NCI-H2171 (cell line): ENCODE measurements at regions not wholly inside any gene's neighbourhood (a gene's known extent, or its start where the extent isn't known, plus 50 kb on each side); places are given as distances from the start of the nearest gene placed in this dataset.
"Not testable (repeated sequence)": the region's sequence is repeated elsewhere in the genome, so short reads cannot be mapped to it uniquely, and the experiment has no call there.

Source experiments
- DNase-seq: peaks from one replicate; lab custom pipeline; 2025; lab: John Stamatoyannopoulos, UW

GRCh38 chr9:7739595-7739994, 60.0 kb downstream of the DMAC1 start:
- DNase-seq: no peak

GRCh38 chr9:7735311-7735710, 64.3 kb downstream of the DMAC1 start:
- DNase-seq: no peak

DNA sequence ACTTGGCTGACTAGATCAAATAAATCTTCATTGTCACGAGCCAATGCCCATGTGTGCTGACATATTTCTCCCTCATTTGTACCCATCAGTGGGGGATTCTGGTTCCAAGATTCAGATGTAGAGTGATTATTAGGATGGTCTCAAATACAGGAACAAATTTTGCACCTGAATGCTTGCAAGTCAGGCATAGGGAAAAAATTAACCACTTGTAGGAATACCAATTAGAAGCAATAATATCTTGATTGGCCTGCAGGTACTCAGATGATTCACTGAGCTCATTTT, 69.5 kb downstream of the DMAC1 start:
- DNase-seq: no peak

GRCh38 chr9:7729371-7730163, 70.0 kb downstream of the DMAC1 start:
- DNase-seq: no peak

DNA sequence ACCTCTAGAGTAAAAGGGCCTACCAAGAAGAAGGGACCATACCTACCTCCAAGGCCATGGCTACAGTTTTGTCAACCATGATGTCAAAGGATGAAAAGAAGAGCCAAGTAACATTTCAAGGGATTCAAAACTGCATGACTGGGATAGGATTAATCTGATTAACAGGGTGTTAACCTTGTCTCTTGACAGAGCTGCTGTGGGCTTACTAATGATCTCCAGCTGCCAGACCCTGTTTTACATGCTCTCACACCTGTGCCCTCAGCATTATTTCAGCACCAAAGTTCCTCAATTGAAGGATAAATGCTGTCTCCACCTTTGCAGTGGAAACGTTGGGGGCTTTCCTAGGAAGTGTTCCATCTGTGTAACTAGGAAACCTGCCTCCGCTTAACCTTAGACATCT, 78.3 kb downstream of the DMAC1 start:
- no peak for DNase-seq

DNA sequence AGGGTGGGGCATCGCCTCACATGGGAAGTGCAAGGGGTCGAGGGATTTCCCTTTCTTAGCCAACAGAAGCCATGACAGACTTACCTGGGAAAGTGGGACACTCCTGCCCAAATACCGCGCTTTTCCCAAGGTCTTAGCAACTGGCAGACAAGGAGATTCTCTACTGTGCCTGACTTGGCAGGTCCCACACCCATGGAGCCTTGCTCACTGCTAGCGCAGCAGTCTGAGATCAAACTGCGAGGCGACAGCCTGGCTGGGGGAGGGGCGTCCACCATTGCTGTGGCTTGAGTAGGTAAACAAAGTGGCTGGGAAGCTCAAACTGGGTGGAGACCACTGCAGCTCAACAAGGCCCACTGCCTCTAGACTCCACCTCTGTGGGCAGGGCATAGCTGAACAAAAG, 86.5 kb downstream of the DMAC1 start:
- not testable (repeated sequence) for DNase-seq

- DNase-seq: no peak
Measured at GRCh38 chr9:7710686-7711085, 88.9 kb downstream of the DMAC1 start.

GRCh38 chr9:7707934-7708333, 91.6 kb downstream of the DMAC1 start:
- DNase-seq: no peak

DNA sequence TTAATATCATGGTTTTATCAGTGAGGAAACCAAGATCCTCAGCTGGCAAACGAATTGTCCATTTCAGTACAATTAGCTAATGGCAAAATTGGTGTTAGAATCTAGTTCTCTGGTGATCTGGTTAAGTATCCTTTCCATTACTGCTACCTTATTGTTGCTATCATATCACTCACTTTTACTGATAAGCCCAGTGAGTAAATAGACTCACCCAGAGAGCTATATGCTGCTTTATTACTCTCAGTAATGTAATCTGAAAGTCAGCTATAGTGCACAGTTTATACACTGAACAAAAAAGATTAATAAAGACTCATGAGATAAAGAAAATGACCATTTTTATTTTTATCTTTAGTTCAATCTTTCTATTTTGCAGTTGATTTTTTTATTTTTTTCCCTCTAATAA, 95.0 kb downstream of the DMAC1 start:
- no peak for DNase-seq

DNA sequence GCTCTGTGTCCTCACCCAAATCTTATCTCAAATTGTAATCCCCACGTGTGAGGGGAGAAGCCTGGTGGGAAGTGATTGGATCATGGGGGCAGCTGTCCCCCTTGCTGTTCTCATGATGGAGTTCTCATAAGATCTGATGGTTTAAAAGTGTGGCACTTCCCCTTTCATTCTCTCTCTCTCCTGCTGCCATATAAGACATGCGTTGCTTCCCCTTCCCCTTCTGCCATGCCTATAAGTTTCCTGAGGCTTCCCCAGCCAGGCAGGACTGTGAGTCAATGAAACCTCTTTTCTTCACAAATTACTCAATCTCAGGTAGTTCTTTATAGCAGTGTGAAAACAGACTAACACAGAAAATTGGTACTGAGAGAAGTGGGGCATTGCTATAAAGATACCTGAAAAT, 107.7 kb downstream of the DMAC1 start:
- no peak for DNase-seq

DNA sequence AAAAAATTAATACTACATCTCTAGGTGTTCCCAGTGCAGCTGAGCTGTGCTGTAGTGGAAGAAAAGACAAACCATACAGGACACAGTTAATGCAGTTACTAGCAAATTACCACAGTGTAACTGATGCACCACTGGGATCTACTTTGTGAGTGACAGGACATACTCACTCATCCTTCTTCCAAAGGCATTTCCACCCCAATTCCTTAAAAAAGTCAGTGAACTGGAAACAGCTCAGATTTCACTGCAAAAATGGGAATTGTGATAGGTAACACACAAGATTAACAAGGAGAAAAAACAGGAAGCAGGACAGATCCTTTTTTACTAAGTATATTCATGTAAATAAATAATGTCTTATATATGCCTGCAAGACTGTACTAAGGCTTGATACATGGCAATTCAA, 109.6 kb downstream of the DMAC1 start:
- DNase-seq: no peak

- DNase-seq: no peak
Measured at GRCh38 chr9:7688626-7689025, 111.0 kb downstream of the DMAC1 start.

- DNase-seq: no peak
Measured at GRCh38 chr9:7676609-7677156, 122.9 kb downstream of the DMAC1 start.

DNA sequence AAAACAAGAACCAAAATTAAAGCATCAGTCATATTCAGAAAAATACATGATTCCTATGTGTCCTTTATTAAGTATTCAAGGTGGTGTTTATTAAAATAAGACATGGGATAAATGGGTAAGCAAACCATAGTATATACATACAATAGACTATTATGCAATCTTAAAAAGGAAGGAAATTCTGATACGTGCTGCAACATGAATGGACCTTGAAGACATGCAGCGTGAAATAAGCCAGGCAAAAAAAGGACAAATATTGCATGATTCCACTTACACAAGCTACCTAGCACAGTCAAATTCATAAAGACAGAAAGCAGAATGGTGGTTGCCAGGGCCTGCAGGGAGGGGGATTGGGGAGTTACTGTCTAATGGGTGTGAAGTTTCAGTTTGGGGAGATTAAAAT, 127.7 kb downstream of the DMAC1 start:
- DNase-seq: no peak

- no peak for DNase-seq
Measured at GRCh38 chr9:7668541-7668940, 131.0 kb downstream of the DMAC1 start.

GRCh38 chr9:7665874-7666273, 133.7 kb downstream of the DMAC1 start:
- no peak for DNase-seq

DNA sequence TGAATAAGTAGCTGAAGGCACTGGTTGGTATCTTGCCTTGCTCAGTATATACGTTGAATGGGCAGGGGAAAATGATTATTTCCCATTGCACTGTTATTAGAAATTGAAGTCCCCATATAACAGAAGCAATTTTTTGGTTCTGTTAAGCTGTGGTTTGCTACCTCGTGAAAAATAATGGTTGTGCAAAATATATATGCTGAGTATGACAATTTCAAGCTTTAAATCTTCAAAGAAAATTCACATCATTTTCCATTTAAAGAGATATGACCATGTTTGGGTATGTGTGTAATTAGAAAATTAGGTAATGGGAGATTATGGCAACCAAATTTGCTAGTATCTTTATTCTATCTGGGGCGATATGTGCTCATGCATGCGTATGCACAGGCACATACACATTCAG, 139.8 kb downstream of the DMAC1 start:
- DNase-seq: no peak

GRCh38 chr9:7656636-7657035, 142.9 kb downstream of the DMAC1 start:
- DNase-seq: no peak

DNA sequence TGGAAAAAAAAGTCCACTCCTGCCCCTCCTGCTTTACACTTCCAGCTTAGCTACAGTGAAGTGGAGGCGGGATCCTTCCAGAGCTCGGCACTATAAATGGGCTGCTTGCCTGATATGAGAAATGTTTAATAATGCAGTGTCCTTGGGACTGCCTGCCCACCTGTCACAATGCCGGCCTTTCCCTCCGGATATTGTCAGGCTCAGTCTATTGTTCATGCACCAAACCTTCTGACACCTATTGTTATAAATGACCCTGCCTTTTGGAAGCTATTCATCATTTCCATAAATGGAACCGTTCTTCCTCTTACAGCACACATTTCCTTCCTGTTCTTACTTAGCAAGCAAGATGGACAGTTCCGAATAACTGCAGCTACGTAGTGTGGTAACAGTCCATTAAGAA, 146.3 kb downstream of the DMAC1 start:
- DNase-seq: no peak

- no peak for DNase-seq
Measured at GRCh38 chr9:7640231-7640630, 159.3 kb downstream of the DMAC1 start.

DNA sequence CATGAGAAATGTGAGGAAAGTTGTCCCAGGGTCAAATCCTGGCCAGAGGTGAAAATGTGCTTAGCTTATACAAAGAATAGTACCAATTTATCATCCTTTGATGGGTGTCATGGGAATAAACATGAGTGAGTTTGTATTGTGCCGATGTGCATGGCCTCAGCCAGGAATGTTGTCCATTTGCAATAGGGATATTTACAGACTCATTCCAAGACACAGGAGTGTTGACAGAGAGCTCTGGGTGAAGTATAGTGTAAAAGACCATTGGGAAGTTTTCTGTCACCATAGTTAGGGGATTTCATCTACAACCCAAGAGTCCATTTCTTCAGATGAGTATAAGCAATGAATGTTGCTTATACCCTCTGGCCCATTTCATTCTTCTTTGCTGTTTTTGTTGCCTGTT, 160.1 kb downstream of the DMAC1 start:
- no peak for DNase-seq

DNA sequence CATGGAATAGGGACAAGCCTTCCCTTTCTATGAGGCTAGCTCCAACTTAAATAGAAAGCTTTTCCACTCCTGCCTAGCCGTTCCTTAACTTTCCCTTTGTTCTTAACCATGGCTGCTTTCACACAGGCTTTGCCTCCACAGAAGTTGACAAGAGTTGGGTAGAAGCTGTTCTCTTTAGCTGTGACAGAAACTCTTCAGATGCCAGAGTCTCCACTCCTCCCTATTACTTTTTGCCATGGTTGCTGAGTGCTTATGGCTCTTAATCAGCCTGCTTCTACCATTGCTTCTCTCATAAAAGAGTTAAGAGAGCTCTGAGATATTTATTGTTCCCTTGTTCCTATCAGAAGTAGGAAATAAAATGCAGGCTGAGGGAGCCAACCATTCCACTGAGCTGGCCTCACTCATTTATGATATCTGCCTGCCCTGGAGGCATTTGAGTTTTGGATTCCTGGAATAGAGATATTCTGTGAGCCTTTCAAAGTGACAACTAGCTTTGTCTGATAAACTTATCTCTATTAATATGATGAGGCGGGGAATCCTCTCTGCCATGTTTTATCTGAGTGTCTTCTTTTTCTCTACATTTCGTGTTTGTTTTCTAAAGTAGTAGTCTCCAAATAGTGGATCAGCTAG, 162.6 kb downstream of the DMAC1 start:
- no peak for DNase-seq

DNA sequence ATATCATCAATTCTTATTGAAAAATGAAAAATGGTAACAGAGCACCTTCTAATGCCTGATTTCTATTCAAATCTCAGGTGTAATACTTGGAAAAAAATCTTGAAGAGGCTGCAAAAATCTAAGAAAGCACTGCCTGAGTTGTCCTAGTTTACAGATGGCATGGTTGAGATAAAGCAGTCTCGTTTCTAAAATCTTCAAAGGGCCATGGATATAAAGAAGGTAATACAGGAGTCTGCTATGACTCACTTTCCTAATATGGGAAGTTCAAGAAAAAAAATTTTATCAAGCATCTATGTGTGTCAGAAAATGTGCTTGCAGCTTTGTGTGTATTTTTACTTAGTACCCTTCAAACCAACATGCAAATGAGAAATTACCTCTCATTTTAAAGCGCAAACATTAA, 163.3 kb downstream of the DMAC1 start:
- no peak for DNase-seq

- not testable (repeated sequence) for DNase-seq
Measured at GRCh38 chr9:7626571-7627029, 173.0 kb downstream of the DMAC1 start.
